ENCODE measurements at regions not wholly inside any gene's neighbourhood (a gene's known extent, or its start where the extent isn't known, plus 50 kb on each side); places are given as distances from the start of the nearest gene placed in this dataset.

DNA sequence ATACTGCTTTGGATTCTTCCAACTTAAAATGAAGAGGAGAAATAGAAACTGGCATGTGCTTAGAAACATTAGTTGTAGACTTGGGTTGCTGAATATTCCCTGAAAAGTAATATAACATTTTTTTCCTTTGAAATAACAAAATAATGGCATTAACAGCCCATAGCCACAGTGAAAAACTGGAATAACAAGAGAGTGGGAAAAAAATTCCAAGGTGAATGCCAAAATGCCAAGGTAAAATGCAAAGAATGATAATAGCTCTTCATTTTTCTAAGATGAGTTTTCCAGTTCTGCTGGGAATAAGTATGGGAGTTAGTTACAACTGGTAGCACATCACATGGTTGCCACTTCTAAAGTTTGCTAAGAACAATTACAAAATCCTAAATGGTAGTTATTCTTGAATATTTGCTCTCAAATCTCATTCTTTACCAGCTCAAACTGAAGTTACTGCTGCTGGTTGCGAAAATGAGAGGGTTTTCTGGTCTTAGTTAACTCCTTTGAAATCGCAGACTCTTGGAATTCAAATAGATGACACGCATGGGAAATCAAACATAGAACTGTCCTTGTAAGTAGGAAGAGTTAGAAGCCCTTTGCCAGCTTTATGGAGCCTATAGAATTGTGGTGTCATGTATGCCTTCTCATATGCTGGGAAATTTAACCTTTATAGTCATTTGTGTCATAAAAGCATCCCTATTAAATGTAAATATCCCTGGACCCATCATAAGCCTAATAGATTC is 165.0 kb upstream of the DCN start:
- no peaks in the 10 kb centered on the region for H3K9me3 ChIP-seq (ENCODE audit: insufficient read depth, low read depth, low read length)
- no peak overlapping the region for H3K9ac ChIP-seq (ENCODE audit: low read length)
- peaks cover 3% of the 10 kb centered on the region for H3K27me3 Mint-ChIP-seq (ENCODE audit: low read depth, unreplicated experiment)
- H3K9me3 Mint-ChIP-seq (ENCODE audit: unreplicated experiment): no peaks in the 10 kb centered on the region
- H3K36me3 Mint-ChIP-seq (ENCODE audit: low read depth, unreplicated experiment): no peaks in the 10 kb centered on the region
- H3K79me2 ChIP-seq (ENCODE audit: insufficient read depth, low read length): no peaks in the 10 kb centered on the region
- DNase-seq (ENCODE audit: low read depth): no peak
- H3K27ac Mint-ChIP-seq (ENCODE audit: unreplicated experiment): no peak overlapping the region
- H3K4me1 ChIP-seq (ENCODE audit: insufficient read depth, low read length): no peaks in the 10 kb centered on the region
- H3K36me3 ChIP-seq (ENCODE audit: insufficient read depth, low read length): no peaks in the 10 kb centered on the region
- H3K4me3 Mint-ChIP-seq (ENCODE audit: unreplicated experiment): no peak overlapping the region
- no peak overlapping the region for H3K4me3 ChIP-seq (ENCODE audit: insufficient read depth, low read depth, low read length)
- H3K27me3 ChIP-seq (ENCODE audit: insufficient read depth, low read length): no peaks in the 10 kb centered on the region
- TF ChIP-seq EZH2 (IDR thresholded peaks at IDR 0.05; ENCODE audit: insufficient read depth, low read length) (no peak), CTCF (IDR thresholded peaks at IDR 0.05; ENCODE audit: insufficient read depth, low read depth, low read length) (no peak)
- H4K20me1 ChIP-seq (ENCODE audit: insufficient read depth, low read length): no peaks in the 10 kb centered on the region
- no peak overlapping the region for H3K4me2 ChIP-seq (ENCODE audit: low read length)
- no peak overlapping the region for H2AFZ ChIP-seq (ENCODE audit: low read depth, low read length)
- no peak for FAIRE-seq
- H3K4me1 Mint-ChIP-seq (ENCODE audit: low read depth, unreplicated experiment): no peaks in the 10 kb centered on the region
- no peak overlapping the region for H3K27ac ChIP-seq (ENCODE audit: low read depth, low read length)

DNA sequence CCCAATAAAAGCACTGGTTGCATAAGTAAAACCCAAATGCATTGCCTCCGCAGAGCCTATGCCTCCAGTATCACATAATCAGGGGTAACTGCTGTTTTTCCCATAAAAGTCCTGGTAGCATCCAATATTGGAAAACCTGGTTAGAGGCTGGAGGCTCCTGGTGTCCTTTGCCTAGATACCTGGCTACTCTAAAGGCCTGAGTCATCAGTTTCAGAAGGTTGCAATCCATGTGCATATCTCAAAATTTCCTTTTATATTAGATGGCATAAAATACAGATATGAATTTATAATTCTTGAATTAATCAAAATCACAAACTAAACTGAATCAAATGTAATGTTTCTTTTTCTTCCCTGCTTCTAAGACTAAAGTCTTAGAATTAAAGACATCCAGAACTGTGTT is 164.2 kb upstream of the DCN start:
- Histone ChIP-seq H3K27me3 (ENCODE audit: insufficient read depth, low read length) (no peaks in the 10 kb centered on the region), H3K9me3 (ENCODE audit: insufficient read depth, low read depth, low read length) (no peaks in the 10 kb centered on the region), H3K27ac (ENCODE audit: low read depth, low read length) (no peak overlapping the region), H2AFZ (ENCODE audit: low read depth, low read length) (no peak overlapping the region), H3K4me2 (ENCODE audit: low read length) (no peak overlapping the region), H3K36me3 (ENCODE audit: insufficient read depth, low read length) (no peaks in the 10 kb centered on the region), H3K4me1 (ENCODE audit: insufficient read depth, low read length) (no peaks in the 10 kb centered on the region), H4K20me1 (ENCODE audit: insufficient read depth, low read length) (no peaks in the 10 kb centered on the region), H3K9ac (ENCODE audit: low read length) (no peak overlapping the region), H3K79me2 (ENCODE audit: insufficient read depth, low read length) (no peaks in the 10 kb centered on the region), H3K4me3 (ENCODE audit: insufficient read depth, low read depth, low read length) (no peak overlapping the region)
- DNase-seq (ENCODE audit: low read depth) (no peak), FAIRE-seq (no peak)
- Mint-ChIP-seq H3K4me1 (ENCODE audit: low read depth, unreplicated experiment) (no peaks in the 10 kb centered on the region), H3K4me3 (ENCODE audit: unreplicated experiment) (no peak overlapping the region), H3K36me3 (ENCODE audit: low read depth, unreplicated experiment) (no peaks in the 10 kb centered on the region), H3K9me3 (ENCODE audit: unreplicated experiment) (no peaks in the 10 kb centered on the region), H3K27me3 (ENCODE audit: low read depth, unreplicated experiment) (peaks cover 3% of the 10 kb centered on the region), H3K27ac (ENCODE audit: unreplicated experiment) (no peak overlapping the region)
- TF ChIP-seq EZH2 (IDR thresholded peaks at IDR 0.05; ENCODE audit: insufficient read depth, low read length): no peak
- no peak for TF ChIP-seq CTCF (IDR thresholded peaks at IDR 0.05; ENCODE audit: insufficient read depth, low read depth, low read length)

DNA sequence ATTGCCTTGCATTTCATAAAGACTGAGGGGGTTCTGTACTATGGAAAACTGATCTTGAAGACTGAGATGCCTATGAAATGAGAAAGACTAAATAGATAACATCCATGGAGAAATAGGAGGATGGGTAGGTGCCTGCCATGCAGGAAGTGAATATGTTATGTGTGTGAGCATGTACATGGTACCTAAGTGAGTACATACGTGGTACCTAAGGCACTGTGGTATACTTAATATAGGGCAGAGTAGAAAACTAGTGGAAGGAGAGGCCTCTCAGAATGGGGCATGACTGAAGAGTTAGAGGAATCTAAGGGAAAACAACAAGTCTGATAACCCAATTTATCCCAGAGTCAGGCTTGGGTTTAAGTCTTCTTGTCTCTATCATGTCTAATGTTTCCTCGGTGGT is 161.8 kb upstream of the DCN start:
- Histone ChIP-seq H3K79me2 (ENCODE audit: insufficient read depth, low read length) (no peaks in the 10 kb centered on the region), H3K27me3 (ENCODE audit: insufficient read depth, low read length) (no peaks in the 10 kb centered on the region), H3K27ac (ENCODE audit: low read depth, low read length) (no peak overlapping the region), H3K9ac (ENCODE audit: low read length) (no peak overlapping the region), H4K20me1 (ENCODE audit: insufficient read depth, low read length) (no peaks in the 10 kb centered on the region), H3K9me3 (ENCODE audit: insufficient read depth, low read depth, low read length) (no peaks in the 10 kb centered on the region), H2AFZ (ENCODE audit: low read depth, low read length) (no peak overlapping the region), H3K4me2 (ENCODE audit: low read length) (no peak overlapping the region), H3K4me3 (ENCODE audit: insufficient read depth, low read depth, low read length) (no peak overlapping the region), H3K36me3 (ENCODE audit: insufficient read depth, low read length) (no peaks in the 10 kb centered on the region), H3K4me1 (ENCODE audit: insufficient read depth, low read length) (no peaks in the 10 kb centered on the region)
- Mint-ChIP-seq H3K4me1 (ENCODE audit: low read depth, unreplicated experiment) (no peaks in the 10 kb centered on the region), H3K9me3 (ENCODE audit: unreplicated experiment) (no peaks in the 10 kb centered on the region), H3K36me3 (ENCODE audit: low read depth, unreplicated experiment) (no peaks in the 10 kb centered on the region), H3K4me3 (ENCODE audit: unreplicated experiment) (no peak overlapping the region), H3K27ac (ENCODE audit: unreplicated experiment) (no peak overlapping the region), H3K27me3 (ENCODE audit: low read depth, unreplicated experiment) (peaks cover 3% of the 10 kb centered on the region)
- TF ChIP-seq EZH2 (IDR thresholded peaks at IDR 0.05; ENCODE audit: insufficient read depth, low read length): no peak
- no peak for TF ChIP-seq CTCF (IDR thresholded peaks at IDR 0.05; ENCODE audit: insufficient read depth, low read depth, low read length)
- DNase-seq (ENCODE audit: low read depth) (no peak), FAIRE-seq (no peak)
